CD4-positive, alpha-beta T cell treated with Interleukin-15 for 4 hours (primary cell): ENCODE measurements at regions not wholly inside any gene's neighbourhood (a gene's known extent, or its start where the extent isn't known, plus 50 kb on each side); places are given as distances from the start of the nearest gene placed in this dataset.

Experiments
- DNase-seq: peaks from one replicate; pipeline ENCODE4 v3.0.0-alpha.2; 2020; ENCODE audit warnings: low spot score

DNA sequence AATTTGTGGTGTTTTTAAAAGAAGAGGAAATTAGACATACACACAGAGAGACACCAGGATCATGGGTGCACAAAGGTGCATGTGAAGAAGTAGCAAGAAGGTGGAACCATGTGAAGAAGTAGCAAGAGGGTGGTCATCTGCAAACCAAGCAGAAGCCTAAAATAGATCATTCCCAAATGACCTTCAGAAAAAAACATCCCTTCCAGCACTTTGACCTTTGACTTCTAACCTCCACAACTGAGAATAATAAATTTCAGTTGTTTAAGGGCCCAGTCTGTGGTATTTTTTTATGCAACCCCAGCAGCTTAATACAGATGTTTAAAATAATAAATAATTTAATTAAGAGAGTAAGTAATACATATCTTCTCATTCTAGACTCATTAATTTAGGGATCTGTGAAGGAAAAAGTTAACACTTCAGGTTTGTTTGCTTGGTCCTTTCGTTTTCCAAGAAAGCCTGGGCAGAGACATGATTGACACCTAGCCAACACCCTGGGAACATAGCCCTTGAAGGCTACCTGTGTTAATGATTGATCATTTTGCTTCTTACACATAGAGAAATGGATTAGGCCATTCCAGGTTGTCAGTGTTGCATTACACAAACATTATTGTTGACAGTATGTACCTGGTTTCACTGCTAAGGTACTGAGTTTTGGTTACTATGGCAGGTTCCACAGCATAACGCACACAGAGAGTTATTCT, 1331.2 kb upstream of the GBE1 start:
- no peak for DNase-seq

DNA sequence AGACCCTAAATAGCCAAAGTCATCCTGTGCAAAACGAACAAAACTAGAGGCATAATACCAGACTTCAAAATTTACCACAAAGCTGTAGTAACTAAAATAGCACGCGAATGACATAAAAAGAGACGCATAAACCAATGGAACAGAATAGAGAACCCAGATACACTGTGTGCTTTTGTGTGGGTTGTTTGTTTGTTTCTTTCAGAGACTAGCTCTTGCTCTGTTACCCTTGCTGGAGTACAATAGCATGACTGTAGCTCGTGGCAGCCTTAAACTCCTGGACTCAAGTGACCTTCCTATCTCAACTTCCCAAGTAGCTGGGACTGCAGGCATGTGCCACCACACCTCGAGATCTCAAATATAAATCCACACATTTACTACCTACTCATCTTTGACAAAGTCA, 1314.6 kb upstream of the GBE1 start:
- DNase-seq: no peak

DNA sequence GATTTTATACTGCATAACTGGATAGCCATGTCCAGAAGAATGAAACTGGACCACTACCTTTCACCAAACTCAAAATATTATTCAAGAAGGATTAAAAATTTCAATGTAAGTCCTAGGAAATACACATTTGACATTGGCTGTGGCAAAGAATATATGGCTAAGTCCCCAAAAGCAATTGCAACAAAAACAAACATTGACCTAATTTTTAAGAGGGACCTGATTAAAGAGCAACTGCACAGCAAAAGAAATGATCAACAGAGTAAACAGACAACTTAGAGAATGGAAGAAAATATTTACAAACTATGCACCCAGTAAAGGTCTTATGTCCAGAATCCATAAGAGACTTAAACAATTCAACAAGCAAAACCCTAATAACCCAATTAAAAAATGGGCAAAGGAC, 1313.0 kb upstream of the GBE1 start:
- no peak for DNase-seq

DNA sequence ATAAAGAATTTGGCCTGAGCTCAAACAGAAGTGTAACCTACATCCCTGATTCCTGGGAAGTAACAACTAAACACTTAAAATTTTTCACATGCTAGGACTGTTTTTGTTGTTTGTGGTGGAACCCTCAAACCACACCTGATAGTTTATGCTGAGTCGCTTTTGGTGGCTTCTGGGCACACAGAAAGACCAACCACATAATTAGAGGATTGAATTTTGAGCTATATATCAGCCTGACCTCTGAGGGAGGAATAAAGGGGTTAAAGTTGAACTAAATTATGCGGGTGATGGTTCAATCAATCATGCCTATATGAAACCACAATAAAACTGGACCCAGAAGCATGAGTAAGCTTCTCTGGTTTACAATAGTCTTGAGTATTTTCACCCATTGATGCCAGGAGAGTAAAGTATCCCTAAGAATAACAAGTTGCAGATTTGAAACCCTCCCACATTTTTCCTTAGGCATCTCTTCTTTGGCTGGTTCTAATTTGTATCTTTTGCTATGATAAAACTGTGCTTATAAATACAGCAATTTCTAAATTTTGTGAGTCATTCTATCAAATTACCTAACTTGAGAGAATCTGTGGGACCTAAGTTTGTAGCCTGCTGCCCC, 1304.5 kb upstream of the GBE1 start:
- no peak for DNase-seq

DNA sequence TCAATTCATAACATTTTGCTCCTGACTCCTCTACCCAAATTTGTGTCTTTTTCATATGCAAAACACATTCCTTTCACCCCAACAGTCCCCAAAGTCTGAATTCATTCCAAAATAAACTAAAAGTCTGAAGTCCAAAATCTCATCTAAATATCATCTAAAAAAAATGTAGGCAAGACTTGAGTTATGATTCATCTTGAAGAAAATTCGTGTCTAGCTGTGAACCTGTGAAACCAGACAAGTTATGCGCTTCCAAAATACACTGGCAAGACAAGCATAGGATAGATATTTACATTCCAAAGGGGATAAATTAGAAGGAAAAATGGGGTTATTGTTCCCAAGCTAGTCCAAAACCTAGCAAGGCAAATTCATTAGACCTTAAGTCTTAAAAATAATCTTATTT, 1302.0 kb upstream of the GBE1 start:
- DNase-seq: no peak

DNA sequence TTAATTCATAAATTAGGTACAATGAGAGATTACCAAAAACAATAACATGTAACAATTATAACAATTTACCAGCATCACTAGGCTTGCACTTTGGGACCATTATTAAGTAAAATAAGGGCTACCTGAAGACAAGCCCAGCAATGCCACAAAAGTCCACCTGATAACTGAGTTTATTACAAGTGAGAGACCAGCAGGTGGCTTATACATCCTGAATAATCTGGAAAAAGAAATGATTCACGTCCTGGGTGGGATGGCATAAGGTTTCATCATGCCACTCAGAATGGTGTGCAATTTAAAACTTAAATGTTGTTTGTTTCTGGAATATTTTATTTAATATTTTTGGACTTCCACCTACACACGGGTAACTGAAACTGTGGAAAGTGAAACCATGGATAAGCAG, 1287.1 kb upstream of the GBE1 start:
- no peak for DNase-seq

DNA sequence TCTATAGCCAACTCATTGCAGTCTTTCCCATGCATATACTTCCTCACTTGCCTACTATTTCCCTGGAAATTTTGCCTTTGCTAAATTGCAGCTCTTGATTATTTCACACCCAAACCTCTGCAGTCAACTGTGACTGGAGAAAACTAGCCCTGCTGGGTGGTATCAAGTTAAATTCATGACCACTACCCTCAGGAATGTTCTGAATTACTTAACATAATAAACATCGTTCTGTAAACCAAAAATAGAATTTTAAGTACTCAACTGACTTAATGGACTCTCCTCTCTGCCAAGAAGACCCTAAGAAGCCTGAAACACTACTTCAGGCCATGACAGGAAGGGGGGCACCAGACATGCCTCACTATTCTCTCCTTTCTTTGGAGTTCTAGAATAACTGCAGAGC, 1278.0 kb upstream of the GBE1 start:
- DNase-seq: no peak

DNA sequence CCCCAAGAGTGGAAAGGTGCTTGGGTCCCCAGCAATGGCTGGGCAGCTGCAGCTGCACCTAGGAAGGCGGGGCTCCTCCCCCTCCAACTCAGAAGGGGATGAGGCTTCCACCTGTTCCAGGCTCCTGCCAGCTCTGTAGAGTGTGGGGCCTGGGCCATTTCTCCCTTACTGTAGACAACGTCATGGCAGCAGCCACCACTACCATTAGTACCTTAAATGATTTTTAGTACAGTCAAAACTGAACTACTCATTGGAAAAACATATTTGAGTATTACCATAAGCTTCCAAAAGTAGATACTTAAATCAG, 1274.2 kb upstream of the GBE1 start:
- no peak for DNase-seq

DNA sequence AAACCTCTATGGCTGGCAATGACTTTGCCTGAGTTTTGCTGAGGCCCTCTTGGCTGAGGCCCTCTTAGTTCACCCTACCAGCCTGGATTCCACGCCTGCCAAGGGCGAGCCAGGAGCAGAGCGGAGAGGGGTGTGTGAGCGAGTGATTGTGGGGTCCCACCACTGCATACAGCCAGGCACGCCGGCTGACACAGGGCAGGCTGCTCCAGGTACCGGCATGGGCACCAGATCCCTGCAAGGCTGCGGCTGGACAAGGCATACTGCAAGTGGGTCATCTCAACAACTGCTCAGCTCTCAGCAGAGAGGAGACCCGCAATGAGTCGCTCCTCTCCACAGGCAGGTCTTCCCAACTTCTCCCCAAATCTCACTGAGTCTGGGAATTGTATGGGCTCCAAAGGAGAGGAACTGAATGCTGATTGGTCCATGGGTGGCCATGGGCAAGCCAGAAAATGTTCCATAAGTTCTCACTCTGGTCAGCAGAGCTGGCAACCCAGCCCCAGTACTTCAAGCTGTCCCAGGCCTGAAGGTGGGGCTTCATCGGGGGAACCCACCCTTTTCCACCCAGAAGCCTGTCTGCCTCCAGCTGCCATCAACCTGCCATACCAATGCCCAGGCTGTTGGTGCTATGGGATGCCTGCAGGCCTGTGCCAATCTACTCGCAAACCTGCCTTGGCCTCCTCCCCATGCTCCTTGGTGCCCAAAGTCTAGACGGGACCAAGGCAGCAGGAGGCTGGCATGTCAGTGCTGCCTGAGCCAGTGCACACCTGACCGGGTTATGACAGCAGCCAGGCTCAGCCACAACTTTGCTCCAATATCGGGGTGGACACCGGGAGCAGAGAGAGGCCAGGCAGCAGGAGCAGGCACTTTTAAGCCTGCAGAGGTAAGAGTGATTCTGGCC, 1273.6 kb upstream of the GBE1 start:
- no peak for DNase-seq

DNA sequence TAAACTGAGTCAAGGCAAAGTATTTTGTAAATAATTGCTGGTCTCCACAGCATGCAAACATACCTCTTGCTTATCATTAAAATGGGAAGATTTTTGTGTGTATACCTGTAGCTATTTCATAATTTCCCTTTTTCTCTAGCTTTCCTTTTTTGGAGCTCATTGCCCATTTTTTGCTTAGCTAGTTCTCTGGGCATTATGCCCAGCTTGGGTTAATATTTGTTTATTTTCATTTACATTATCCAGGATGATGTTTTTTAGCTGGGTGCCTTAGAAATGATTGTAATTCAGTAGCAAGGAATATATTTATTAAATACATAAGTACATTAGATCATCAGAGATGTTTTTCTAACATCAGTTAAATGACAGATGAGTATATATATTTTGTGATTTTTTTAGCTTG, 1271.7 kb upstream of the GBE1 start:
- no peak for DNase-seq

DNA sequence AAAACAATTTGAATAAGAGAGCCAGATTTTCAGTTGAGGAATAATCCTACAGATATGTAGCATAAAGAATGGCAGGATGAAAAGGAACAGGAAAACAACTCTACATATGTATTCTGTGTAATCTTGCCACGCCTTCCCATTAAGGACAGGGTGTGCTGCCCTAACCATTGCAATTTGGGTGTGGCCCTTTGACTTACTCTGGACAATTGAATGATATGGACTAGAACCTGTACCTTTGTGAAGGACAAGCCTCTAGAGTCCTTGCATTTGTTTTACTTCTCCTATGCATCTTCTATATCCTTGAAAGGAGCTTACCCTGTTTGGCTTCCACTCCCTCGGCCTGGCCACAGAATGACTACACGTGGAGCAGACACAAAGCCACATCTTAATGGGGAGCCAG, 1261.6 kb upstream of the GBE1 start:
- no peak for DNase-seq

DNA sequence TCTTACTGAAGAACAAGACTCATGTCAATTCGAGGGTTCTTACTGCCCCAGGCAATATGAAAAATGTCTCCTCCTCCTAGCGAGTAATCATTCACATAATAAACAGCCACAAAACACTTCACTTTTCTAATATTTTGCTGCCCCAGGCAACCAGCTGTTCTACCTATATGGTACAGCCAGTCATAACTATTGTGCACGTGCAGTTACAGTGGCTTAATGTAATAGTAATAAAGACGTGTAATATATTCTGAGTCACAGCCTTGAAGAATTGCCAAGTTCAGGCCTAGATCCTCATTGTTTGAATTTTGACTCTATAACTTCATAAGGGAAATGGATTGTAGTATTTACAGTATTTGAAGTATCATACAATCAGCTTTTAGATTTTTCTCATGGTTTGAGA, 1250.0 kb upstream of the GBE1 start:
- DNase-seq: no peak

DNA sequence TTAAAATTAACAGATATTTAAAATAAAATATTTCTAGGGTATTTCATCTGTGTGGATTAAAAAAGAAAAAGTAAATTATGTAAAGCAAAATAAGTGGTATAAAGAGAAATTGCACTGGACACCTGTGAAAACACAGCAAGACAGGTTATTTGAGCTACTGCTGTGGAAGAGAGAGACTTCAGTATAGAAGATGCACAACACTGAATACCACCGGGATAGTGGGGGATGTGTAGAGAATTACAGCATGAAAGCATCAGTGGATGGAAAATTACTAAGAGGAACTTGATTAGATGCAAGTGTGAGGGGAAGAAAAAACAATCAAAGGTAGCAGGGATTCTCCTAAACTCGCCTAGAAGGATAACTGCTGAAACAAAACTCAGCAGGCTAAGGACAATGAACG, 1242.5 kb upstream of the GBE1 start:
- no peak for DNase-seq

DNA sequence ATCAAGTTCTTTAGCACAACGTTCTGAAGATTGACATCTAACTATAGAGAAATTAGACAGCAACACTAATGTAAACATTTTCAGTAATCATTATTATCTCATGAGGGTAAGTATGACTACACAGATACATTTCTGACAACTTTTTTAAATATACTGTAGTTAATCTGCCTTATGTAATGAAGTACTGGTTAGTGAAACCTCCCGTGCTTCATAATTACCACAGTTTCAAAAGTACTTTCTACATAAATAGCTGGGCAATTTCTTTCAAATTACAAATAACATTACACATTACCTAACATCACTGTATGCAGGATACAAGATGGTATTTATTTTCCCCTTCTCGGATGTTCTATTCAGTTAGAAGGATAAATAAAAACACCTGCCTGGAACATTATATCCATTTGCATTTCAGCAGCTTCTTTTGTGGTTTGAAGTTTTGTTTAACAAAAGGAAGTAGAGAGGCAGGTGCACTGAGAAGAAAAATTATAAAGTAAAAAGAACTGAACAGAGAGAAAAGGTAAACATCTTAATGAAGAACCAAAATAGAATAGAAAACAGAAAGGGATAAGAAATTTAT, 1241.5 kb upstream of the GBE1 start:
- DNase-seq: no peak

DNA sequence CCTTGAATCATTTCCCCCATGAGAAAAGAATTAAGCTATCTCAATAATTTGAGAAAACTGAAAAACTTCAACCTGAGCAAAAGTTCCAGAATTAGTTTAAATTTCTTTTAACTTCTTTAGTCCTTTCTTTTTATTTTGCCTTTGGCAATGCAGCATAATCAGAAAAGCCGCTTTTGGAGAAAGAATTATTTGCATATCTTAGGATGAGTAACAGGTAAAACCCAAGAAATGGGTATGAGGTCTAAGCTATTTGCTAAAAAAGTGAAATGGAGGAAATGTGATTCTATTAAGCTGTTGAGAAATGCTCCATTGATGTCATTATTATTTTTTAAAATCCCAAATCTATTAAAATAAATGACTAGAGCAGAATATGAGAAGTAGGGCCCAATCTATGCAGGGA, 1238.3 kb upstream of the GBE1 start:
- DNase-seq: no peak

DNA sequence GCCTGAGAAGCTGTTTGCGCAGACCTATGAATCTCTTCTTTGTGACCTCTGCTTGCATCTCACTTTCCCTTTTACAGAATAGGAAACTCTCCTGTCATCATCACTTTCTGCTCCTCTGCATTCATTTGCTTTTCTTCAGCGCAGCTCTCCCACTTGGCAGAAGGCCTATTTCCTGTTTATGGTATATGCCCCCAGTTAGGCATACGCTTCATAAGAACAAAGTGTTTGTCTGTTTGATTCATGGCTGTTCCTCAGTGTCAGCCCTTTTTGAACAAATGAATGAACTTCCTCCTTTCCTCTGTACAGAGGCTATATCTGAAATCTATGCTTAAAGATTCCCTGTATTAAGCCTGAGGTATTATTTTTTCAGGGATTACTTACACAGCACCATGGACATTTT, 1216.9 kb upstream of the GBE1 start:
- no peak for DNase-seq

DNA sequence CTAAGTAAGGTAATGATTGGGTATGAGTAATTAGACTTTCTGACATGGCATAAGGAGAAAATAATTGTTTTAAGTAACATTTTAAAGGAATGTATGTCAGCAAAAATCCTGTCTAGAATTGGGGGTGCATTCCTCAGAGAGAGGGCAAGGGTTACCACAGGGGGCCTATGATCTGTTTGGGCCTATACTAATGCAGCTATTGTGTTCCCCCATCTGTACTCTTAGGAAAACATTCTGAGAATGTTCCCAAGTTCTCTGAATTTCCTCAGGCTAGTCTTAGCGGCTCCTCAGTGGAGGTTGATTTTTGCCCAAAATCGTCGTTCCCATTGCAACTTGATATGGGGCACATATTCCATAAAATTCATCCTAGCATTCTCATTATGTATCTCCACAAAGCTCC, 1216.4 kb upstream of the GBE1 start:
- no peak for DNase-seq

DNA sequence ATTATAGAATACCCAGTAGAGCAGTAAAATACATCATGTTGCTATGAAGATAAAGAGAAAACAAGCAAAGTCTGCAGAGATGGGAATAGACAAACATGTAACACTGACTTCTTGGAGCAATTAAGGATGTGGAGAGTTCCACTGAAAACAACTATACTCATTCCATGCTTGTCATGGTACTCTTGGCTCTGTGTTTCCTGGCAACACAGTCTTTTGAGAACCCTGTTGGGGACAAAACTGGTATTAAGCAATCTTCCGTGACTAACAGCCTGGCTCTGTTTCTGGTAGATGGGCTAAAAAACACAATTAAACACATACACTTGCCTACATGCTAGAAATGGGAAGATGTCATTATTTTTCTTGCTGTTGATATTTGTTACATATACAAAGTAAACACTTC, 1212.3 kb upstream of the GBE1 start:
- no peak for DNase-seq

DNA sequence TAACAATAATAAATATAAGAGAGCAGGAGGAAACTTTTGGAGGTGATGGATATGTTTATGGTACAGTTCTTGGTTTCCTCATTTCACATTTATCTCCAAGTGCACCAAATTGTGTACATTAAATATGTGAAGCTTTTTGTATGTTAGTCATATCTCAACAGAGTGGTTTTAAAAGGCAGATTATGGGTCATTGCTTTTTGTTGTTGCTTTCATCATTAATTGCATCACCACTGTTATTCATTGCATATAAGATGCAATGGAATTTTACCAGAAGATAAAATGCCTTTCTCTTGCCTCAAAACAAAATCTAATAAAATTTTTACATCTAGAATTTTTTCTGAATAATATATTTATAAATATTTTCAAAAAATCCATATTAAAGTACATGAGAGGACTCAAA, 1198.9 kb upstream of the GBE1 start:
- no peak for DNase-seq

DNA sequence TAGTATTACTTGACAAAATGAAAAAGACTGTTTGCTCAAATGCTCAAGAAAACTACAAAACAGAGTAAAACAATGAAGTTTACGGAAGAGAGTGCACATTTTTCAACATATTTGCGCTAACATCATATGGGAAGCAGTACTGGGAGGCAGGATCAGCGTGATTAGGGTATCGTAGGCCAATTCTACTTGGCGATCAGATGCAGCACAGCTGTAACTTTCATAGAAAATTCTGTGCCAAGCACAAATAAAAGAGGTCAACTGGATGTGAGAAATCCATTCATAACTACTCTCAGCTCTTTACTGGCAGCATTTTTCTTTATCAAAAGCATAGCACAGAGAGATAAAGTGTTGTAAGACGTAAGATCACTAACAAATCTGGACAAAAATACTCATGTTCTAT, 1196.3 kb upstream of the GBE1 start:
- no peak for DNase-seq

DNA sequence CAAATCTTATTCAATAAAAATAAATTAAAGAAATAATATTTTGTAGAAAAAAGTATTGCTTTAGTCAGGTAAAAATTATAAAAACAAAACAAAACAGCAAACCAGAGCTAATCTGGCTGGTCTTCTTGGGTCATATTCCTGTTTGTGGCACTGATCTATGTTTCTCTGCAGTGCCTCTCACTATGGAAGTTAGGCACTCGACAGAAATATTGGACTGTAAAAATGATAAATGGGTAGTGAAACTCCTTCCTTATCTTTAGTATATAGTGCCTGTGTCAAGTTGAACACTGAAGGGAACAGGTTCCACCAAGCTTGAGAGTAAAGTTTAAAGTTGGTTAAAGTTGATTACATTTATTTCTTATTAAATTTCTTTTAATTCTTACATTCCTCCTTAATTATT, 1195.6 kb upstream of the GBE1 start:
- DNase-seq: no peak

DNA sequence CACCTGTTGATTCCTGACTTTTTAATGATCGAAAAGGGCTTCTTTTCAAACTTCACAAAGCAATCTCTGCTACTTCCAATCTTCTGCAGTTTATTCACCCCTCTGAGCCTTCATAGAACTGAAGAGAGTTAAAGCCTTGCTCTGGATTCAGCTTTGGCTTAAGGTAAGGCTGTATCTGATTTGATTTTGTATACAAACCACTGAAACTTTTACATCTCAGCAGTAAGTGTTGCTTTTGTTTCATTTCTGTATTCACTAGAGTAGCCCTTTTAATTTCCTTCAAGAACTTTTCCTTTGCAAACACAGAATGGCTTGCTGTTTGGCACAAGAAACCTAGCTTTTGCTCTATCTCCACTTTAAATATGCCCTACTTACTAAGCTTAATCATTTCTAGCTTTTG, 1193.0 kb upstream of the GBE1 start:
- DNase-seq: no peak

DNA sequence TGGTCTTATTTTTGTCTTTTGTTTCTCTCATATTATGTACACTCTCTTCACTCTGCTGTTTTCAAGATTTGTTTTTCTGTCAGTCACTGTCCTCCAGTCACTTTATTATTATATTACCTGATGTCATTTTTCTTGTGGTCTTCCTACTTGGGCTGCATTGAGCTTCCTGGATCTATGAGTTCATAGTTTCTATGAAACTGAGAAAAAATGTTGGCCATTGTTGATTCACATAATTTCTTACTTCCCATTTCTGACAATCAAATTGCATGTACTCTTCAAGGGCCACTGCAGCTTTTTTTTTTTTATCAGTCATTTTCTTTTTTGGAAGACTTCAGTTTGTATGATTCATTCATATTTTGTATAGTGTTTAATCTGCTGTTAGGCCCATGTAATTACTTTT, 1180.6 kb upstream of the GBE1 start:
- no peak for DNase-seq
